Neural cell (in vitro differentiated cells): ENCODE measurements at regions not wholly inside any gene's neighbourhood (a gene's known extent, or its start where the extent isn't known, plus 50 kb on each side); places are given as distances from the start of the nearest gene placed in this dataset.
"Not testable (repeated sequence)": the region's sequence is repeated elsewhere in the genome, so short reads cannot be mapped to it uniquely, and the experiment has no call there.

Experiments
- H2AFZ ChIP-seq: fragments of 200-600, 300-800 bp; sonication (generic), shearing (Covaris generic); 2 replicates; pipeline ENCODE4 v1.6.0; 2014; ENCODE audit warnings: low read depth, mild to moderate bottlenecking, antibody characterized with exemption, low read length, moderate library complexity
- H3F3A ChIP-seq: fragments of 200-600 bp; shearing (Covaris generic); 2 replicates; pipeline ENCODE4 v1.6.1; 2016; ENCODE audit warnings: mild to moderate bottlenecking, moderate library complexity, mixed read lengths, antibody characterized with exemption, low read length; ENCODE audit not compliant: insufficient read depth, poor library complexity, severe bottlenecking
- H3K27ac ChIP-seq: fragments of 200-600, 300-800 bp; sonication (generic), shearing (Covaris generic); 2 replicates; pipeline ENCODE4 v1.5.1; 2014; ENCODE audit warnings: mild to moderate bottlenecking, low read length, moderate library complexity
- H3K27me3 ChIP-seq: fragments of 300-800, 200-600 bp; sonication (generic), shearing (Covaris generic); 2 replicates; pipeline ENCODE4 v1.6.0; 2014; ENCODE audit warnings: mild to moderate bottlenecking, low read depth, low read length, moderate library complexity; ENCODE audit not compliant: insufficient read depth
- H3K36me3 ChIP-seq: fragments of 300-800, 200-600 bp; sonication (generic), shearing (Covaris generic); 2 replicates; pipeline ENCODE4 v1.5.1; 2014; ENCODE audit warnings: mild to moderate bottlenecking, antibody characterized with exemption, low read length, moderate library complexity; ENCODE audit not compliant: insufficient read depth
- H3K4me2 ChIP-seq: fragments of 300-800, 200-600 bp; sonication (generic), shearing (Covaris generic); 2 replicates; pipeline ENCODE4 v1.6.0; 2014; ENCODE audit warnings: mild to moderate bottlenecking, low read length
- H3K4me3 ChIP-seq: fragments of 300-800, 200-600 bp; sonication (generic), shearing (Covaris generic); 2 replicates; pipeline ENCODE4 v1.5.1; 2014; ENCODE audit warnings: mild to moderate bottlenecking, low read length, moderate library complexity
- H3K79me2 ChIP-seq: fragments of 200-600 bp; shearing (Covaris generic); replicated peaks from 2 replicates; pipeline ENCODE4 v1.6.0; 2014; ENCODE audit warnings: mild to moderate bottlenecking, low read length, moderate library complexity; ENCODE audit not compliant: insufficient read depth
- H3K9ac ChIP-seq: fragments of 300-800, 200-600 bp; sonication (generic), shearing (Covaris generic); 2 replicates; pipeline ENCODE4 v1.6.1; 2016; ENCODE audit warnings: mild to moderate bottlenecking, low read length, mixed read lengths
- H3K9me2 ChIP-seq: fragments of 200-600 bp; shearing (Covaris generic); 2 replicates; pipeline ENCODE4 v1.6.1; 2016; ENCODE audit warnings: mild to moderate bottlenecking, low read length, mixed read lengths; ENCODE audit not compliant: insufficient read depth
- H3K9me3 ChIP-seq: fragments of 200-600, 300-800 bp; sonication (generic), shearing (Covaris generic); 2 replicates; pipeline ENCODE4 v1.6.1; 2016; ENCODE audit warnings: mild to moderate bottlenecking, mixed run types, low read length, moderate library complexity, mixed read lengths
- H4K20me1 ChIP-seq: fragments of 200-600 bp; shearing (Covaris generic); 2 replicates; pipeline ENCODE4 v1.6.1; 2016; ENCODE audit warnings: mild to moderate bottlenecking, mixed run types; ENCODE audit not compliant: insufficient read depth
- CTCF ChIP-seq: fragments of 450-650 bp; IDR thresholded peaks from 2 replicates; pipeline ENCODE4 v1.5.1; 2014; ENCODE audit warnings: antibody characterized with exemption, mild to moderate bottlenecking, moderate library complexity; ENCODE audit not compliant: poor library complexity, severe bottlenecking
- EP300 ChIP-seq: fragments of 450-650 bp; conservative IDR thresholded peaks from 2 replicates; pipeline ENCODE4 v1.6.1; 2014; ENCODE audit warnings: antibody characterized with exemption, mild to moderate bottlenecking, moderate library complexity; ENCODE audit not compliant: poor library complexity, severe bottlenecking
- EZH2 ChIP-seq: fragments of 200-600, 300-800 bp; shearing (Covaris generic), sonication (generic); IDR thresholded peaks from 2 replicates; pipeline ENCODE4 v1.6.1; 2014; ENCODE audit warnings: antibody characterized with exemption, low read length, borderline replicate concordance, mild to moderate bottlenecking; ENCODE audit not compliant: insufficient read depth, poor library complexity, severe bottlenecking
- MXI1 ChIP-seq: fragments of 450-650 bp; conservative IDR thresholded peaks from 2 replicates; pipeline ENCODE4 v1.6.1; 2014; ENCODE audit warnings: antibody characterized with exemption, mild to moderate bottlenecking; ENCODE audit not compliant: poor library complexity, severe bottlenecking
- POLR2AphosphoS5 ChIP-seq: IDR thresholded peaks from 2 replicates; pipeline ENCODE4 v1.6.1; 2012
- RAD21 ChIP-seq: fragments of 450-650 bp; conservative IDR thresholded peaks from 2 replicates; pipeline ENCODE4 v1.6.1; 2014; ENCODE audit warnings: antibody characterized with exemption, mild to moderate bottlenecking, moderate library complexity
- REST ChIP-seq: IDR thresholded peaks from 2 replicates; pipeline ENCODE4 v1.6.1; 2012; ENCODE audit warnings: borderline replicate concordance
- SMC3 ChIP-seq: fragments of 450-650 bp; conservative IDR thresholded peaks from 2 replicates; pipeline ENCODE4 v1.6.1; 2014; ENCODE audit warnings: antibody characterized with exemption, mild to moderate bottlenecking, moderate library complexity; ENCODE audit not compliant: poor library complexity
- TAF1 ChIP-seq: IDR thresholded peaks from 2 replicates; pipeline ENCODE4 v1.6.1; 2012; ENCODE audit warnings: low read depth

- Histone ChIP-seq H3F3A (no peaks in the 10 kb centered on the region), H3K4me3 (no peak overlapping the region), H3K79me2 (no peaks in the 10 kb centered on the region), H3K4me2 (no peak overlapping the region), H3K27me3 (no peaks in the 10 kb centered on the region), H3K27ac (no peak overlapping the region), H3K36me3 (no peaks in the 10 kb centered on the region), H3K9me2 (no peaks in the 10 kb centered on the region), H3K9ac (no peak overlapping the region), H3K9me3 (peaks cover 3% of the 10 kb centered on the region), H4K20me1 (no peaks in the 10 kb centered on the region), H2AFZ (no peak overlapping the region)
- TF ChIP-seq REST = no peak
- no peak for TF ChIP-seq MXI1
- no peak for TF ChIP-seq EP300
- no peak for TF ChIP-seq RAD21
- no peak for TF ChIP-seq CTCF
- no peak for TF ChIP-seq EZH2
- TF ChIP-seq POLR2AphosphoS5 = no peak
- no peak for TF ChIP-seq TAF1
- TF ChIP-seq SMC3 = no peak
Observed at GRCh38 chr7:110548372-110548771, 542.6 kb upstream of the LRRN3 start.

- Histone ChIP-seq H3K9me2 (no peaks in the 10 kb centered on the region), H3K27me3 (no peaks in the 10 kb centered on the region), H3K4me2 (no peak overlapping the region), H3K4me3 (no peak overlapping the region), H3K36me3 (no peaks in the 10 kb centered on the region), H3K9me3 (no peaks in the 10 kb centered on the region), H3K27ac (no peak overlapping the region), H3K79me2 (no peaks in the 10 kb centered on the region), H3F3A (no peaks in the 10 kb centered on the region), H3K9ac (no peak overlapping the region), H2AFZ (no peak overlapping the region), H4K20me1 (no peaks in the 10 kb centered on the region)
- TF ChIP-seq CTCF (no peak), POLR2AphosphoS5 (no peak), EP300 (no peak)
Observed at GRCh38 chr7:110557136-110557535, 533.8 kb upstream of the LRRN3 start.

- not testable (repeated sequence) for H2AFZ ChIP-seq, H3K27me3 ChIP-seq, H3K79me2 ChIP-seq, H3K9me3 ChIP-seq, H3K36me3 ChIP-seq, H3K9me2 ChIP-seq, H3K4me3 ChIP-seq, H3K4me2 ChIP-seq, H3K9ac ChIP-seq, H4K20me1 ChIP-seq, H3K27ac ChIP-seq, H3F3A ChIP-seq
Observed at GRCh38 chr7:110563286-110563685, 527.6 kb upstream of the LRRN3 start.
